ENCODE measurements at regions not wholly inside any gene's neighbourhood (a gene's known extent, or its start where the extent isn't known, plus 50 kb on each side); places are given as distances from the start of the nearest gene placed in this dataset.

DNA sequence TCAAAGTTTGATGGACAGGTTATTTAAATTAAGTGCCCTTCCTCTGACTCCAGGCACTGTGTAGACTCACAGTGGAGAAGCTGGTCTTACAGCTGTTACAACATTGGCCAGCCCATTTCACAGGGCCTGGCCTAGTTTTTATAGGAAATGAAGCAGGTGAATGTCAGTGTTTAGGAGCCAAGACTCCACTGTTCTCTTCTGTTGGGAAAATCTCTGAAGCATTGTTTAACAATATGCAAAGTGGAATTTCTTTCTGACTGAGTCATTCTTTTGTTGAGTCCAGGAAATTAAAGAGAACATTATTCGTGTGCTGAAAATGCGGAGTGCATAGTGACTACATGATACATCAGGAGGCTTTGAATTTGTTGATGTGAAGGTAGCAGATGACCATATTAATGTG, 64.7 kb downstream of the ARRDC4 start:
- Mint-ChIP-seq H3K4me3 (no peak overlapping the region), H3K36me3 (no peaks in the 10 kb centered on the region), H3K9me3 (peaks cover 4% of the 10 kb centered on the region), H3K4me1 (no peaks in the 10 kb centered on the region), H3K27me3 (peaks cover 10% of the 10 kb centered on the region), H3K27ac (no peak overlapping the region)

- no peaks in the 10 kb centered on the region for H3K9me3 Mint-ChIP-seq
- H3K4me1 Mint-ChIP-seq: no peaks in the 10 kb centered on the region
- no peak overlapping the region for H3K27ac Mint-ChIP-seq
- H3K27me3 Mint-ChIP-seq: peaks cover 6% of the 10 kb centered on the region
- no peaks in the 10 kb centered on the region for H3K36me3 Mint-ChIP-seq
- H3K4me3 Mint-ChIP-seq: no peak overlapping the region
Measured at GRCh38 chr15:98034731-98035130, 74.2 kb downstream of the ARRDC4 start.

GRCh38 chr15:98035134-98035533, 74.6 kb downstream of the ARRDC4 start:
- Mint-ChIP-seq H3K27me3 (peaks cover 6% of the 10 kb centered on the region), H3K4me3 (no peak overlapping the region), H3K27ac (no peak overlapping the region), H3K9me3 (no peaks in the 10 kb centered on the region), H3K36me3 (no peaks in the 10 kb centered on the region), H3K4me1 (no peaks in the 10 kb centered on the region)

DNA sequence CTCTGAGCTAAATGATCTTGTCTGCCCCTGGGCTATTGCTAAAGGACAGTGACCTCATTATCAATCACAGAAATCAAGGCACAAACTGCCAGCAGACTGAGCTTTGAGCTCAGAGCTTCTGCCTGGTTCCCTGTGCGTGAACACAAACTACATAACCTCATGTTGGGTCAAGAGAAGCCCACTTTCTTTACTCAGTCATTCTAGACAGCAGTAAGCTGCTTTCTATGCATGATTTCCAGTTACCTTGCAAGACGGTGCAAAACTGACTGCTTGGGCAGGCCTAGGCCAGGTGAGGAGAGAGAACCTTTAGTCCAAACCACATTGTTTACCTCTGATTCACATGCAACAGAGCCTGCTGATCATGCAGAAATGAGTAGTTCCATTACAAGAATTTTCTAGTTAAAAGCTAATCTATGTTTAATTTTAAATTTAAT, 75.1 kb downstream of the ARRDC4 start:
- Mint-ChIP-seq H3K9me3 (no peaks in the 10 kb centered on the region), H3K4me1 (no peaks in the 10 kb centered on the region), H3K36me3 (no peaks in the 10 kb centered on the region), H3K27ac (no peak overlapping the region), H3K27me3 (peaks cover 6% of the 10 kb centered on the region), H3K4me3 (no peak overlapping the region)

DNA sequence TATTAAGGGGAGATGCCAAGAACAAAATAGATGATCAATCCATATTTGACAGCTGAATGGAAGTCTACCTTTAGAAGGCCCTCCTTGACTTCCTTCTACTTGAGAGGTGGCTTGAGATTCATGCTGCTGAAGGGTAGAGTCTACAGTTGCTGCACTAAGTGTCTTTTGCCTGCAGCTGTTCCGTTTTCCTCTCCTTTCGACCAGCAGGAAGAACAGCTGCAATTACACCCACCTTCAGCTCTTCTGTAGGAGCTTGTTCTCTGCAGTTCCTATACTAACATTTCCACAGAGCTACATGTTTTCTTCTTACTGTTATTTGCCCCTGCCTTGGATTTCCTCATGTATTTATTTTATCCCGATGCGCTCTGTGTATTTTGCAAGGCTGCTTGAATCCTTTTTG, 79.1 kb downstream of the ARRDC4 start:
- Mint-ChIP-seq H3K27ac (no peak overlapping the region), H3K4me3 (no peak overlapping the region), H3K4me1 (no peaks in the 10 kb centered on the region), H3K27me3 (peaks cover 2% of the 10 kb centered on the region), H3K36me3 (no peaks in the 10 kb centered on the region), H3K9me3 (no peaks in the 10 kb centered on the region)

DNA sequence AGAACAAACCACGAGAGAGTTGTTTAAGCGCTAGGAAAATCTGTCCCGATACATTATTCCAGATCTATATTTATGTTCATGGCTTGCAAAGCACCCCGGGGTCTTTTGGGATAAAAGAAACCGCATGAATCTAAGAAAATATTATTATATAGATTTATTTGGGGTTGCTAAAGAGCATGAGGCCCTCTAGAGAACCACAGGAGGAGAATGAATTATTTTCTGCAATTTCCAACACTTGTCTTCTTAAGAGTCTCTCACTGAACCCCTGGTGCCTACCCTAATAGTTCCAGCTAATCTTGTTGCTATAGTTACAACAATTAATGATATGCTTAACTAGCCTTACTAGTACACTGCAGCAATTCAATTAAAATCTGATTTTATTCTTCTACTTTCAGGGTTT, 79.6 kb downstream of the ARRDC4 start:
- Mint-ChIP-seq H3K27me3 (peaks cover 2% of the 10 kb centered on the region), H3K4me3 (no peak overlapping the region), H3K36me3 (no peaks in the 10 kb centered on the region)

DNA sequence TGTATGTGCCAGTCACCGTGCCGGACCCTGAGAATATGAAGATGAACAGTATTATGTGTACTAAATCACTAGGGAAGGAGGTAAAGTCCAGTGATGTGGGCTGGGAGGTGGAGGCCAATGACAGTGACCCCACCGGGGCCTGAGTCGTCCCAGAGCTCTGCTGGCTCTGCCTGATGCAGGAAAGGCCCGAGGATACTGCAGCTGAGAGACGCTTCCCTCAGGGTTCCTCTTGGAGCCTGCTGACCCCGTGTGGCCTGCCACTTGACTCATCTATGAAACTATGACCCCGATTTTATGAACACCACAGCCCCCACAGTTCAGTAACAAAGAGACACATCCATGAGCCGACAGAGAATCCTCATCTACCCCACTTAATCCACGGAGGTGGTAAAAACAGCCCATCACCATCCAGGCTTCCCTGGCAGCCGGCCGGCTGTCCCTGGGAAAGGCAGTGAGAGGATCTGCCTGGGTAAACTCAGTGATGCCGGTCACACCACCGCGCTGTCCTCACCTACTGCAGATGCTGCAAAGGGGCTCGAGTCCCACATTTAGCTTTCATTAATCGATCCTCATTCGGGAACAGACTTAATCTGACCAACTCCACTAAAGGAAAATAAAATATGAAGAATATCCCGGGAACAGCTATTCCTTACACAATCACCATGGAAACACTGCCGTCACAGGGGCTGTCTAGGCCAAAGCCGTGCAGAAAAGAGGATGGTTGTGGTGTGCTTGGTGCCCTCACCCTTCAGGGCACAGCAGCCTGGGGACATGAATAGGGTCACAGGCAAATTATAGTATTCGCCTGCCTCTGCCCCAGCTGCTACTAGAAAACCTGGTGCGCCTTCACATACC, 82.9 kb downstream of the ARRDC4 start:
- no peak overlapping the region for H3K27ac Mint-ChIP-seq
- H3K9me3 Mint-ChIP-seq: no peaks in the 10 kb centered on the region
- H3K4me3 Mint-ChIP-seq: no peak overlapping the region
- no peaks in the 10 kb centered on the region for H3K4me1 Mint-ChIP-seq
- H3K36me3 Mint-ChIP-seq: no peaks in the 10 kb centered on the region
- H3K27me3 Mint-ChIP-seq: no peaks in the 10 kb centered on the region

More for the DNA sequence above, 79.6 kb downstream of the ARRDC4 start:
- H3K9me3 Mint-ChIP-seq: no peaks in the 10 kb centered on the region
- H3K27ac Mint-ChIP-seq: no peak overlapping the region
- H3K4me1 Mint-ChIP-seq: no peaks in the 10 kb centered on the region

- Mint-ChIP-seq H3K4me1 (no peaks in the 10 kb centered on the region), H3K9me3 (peaks cover 7% of the 10 kb centered on the region), H3K4me3 (no peak overlapping the region), H3K27me3 (peaks cover 3% of the 10 kb centered on the region), H3K27ac (no peak overlapping the region), H3K36me3 (no peaks in the 10 kb centered on the region)
Measured at GRCh38 chr15:98051734-98052133, 91.2 kb downstream of the ARRDC4 start.

DNA sequence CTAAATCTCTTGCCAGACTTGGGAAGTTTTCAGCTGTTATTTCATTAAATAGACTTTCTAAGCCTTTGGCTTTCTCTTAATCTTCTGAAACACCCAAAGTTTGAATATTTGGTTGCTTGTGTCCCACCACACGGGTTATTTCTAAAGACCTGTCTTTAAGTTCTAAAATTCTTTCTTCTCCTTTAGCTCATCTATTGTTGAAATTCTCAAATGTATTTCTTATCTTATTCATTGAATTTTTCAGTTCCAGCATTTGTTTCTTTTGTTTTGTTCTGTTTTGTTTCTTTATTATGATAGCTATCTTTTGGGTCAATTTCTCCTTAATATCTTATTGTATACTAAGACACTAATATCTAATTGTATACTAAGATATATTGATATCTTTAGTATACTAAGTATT, 97.0 kb downstream of the ARRDC4 start:
- Mint-ChIP-seq H3K27me3 (peaks cover 4% of the 10 kb centered on the region), H3K4me3 (no peak overlapping the region), H3K36me3 (peaks cover 2% of the 10 kb centered on the region), H3K4me1 (no peaks in the 10 kb centered on the region), H3K27ac (no peak overlapping the region), H3K9me3 (peaks cover 26% of the 10 kb centered on the region)

- Mint-ChIP-seq H3K9me3 (peaks cover 19% of the 10 kb centered on the region), H3K27ac (no peak overlapping the region), H3K4me3 (no peak overlapping the region), H3K36me3 (peaks cover 2% of the 10 kb centered on the region), H3K27me3 (peaks cover 15% of the 10 kb centered on the region), H3K4me1 (no peaks in the 10 kb centered on the region)
Measured at GRCh38 chr15:98062869-98063268, 102.4 kb downstream of the ARRDC4 start.

GRCh38 chr15:98063315-98063714, 102.8 kb downstream of the ARRDC4 start:
- peaks cover 2% of the 10 kb centered on the region for H3K36me3 Mint-ChIP-seq
- H3K4me3 Mint-ChIP-seq: no peak overlapping the region
- H3K27me3 Mint-ChIP-seq: peaks cover 15% of the 10 kb centered on the region
- H3K4me1 Mint-ChIP-seq: no peaks in the 10 kb centered on the region
- peaks cover 18% of the 10 kb centered on the region for H3K9me3 Mint-ChIP-seq
- H3K27ac Mint-ChIP-seq: no peak overlapping the region

- Mint-ChIP-seq H3K4me1 (no peaks in the 10 kb centered on the region), H3K4me3 (no peak overlapping the region), H3K27me3 (peaks cover 15% of the 10 kb centered on the region), H3K9me3 (peaks cover 13% of the 10 kb centered on the region), H3K27ac (no peak overlapping the region), H3K36me3 (peaks cover 2% of the 10 kb centered on the region)
Measured at GRCh38 chr15:98063871-98064270, 103.4 kb downstream of the ARRDC4 start.

GRCh38 chr15:98067339-98067738, 106.8 kb downstream of the ARRDC4 start:
- no peak overlapping the region for H3K4me3 Mint-ChIP-seq
- H3K36me3 Mint-ChIP-seq: no peaks in the 10 kb centered on the region
- no peak overlapping the region for H3K27ac Mint-ChIP-seq

DNA sequence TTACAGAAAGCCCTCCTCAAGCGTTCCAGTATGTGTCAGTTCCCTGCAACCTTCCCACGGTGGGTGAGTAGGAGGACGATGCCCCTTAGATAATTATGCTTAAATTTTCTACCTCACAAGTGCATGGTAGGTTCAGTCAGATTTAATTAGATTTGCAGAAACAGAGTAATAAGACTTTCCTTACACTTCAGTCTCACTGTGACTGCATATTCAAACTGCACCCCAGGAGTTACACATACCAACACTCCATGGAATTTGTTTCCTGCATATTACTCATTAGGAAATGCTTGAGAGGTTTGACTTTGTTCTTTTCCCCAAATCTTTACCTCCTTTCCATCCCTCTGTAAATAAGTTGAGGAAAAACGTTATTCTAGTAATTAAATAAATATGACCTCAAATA, 108.8 kb downstream of the ARRDC4 start:
- H3K27me3 Mint-ChIP-seq: peaks cover 6% of the 10 kb centered on the region
- no peaks in the 10 kb centered on the region for H3K36me3 Mint-ChIP-seq

More at GRCh38 chr15:98067339-98067738, 106.8 kb downstream of the ARRDC4 start:
- Mint-ChIP-seq H3K9me3 (no peaks in the 10 kb centered on the region), H3K4me1 (no peaks in the 10 kb centered on the region), H3K27me3 (peaks cover 15% of the 10 kb centered on the region)

DNA sequence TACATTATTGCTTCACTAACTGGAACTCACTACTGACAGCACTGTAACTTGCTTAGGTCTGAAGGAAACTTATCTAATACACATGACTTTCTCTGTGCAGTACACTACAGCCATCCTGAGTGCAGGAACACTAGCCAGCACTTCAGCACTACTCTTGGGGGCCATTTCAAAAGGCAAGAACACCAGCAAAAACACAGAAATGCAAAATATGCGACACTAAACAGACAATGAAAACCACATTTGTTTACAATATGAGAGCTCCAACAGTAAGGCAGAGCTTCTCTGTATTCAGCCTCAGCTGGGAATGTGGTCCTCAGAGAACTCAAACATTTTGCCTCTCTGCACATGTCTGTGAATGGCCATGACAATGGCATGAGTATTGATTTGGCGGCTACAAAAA, 109.6 kb downstream of the ARRDC4 start:
- Mint-ChIP-seq H3K36me3 (no peaks in the 10 kb centered on the region), H3K27ac (no peak overlapping the region), H3K4me3 (no peak overlapping the region), H3K4me1 (no peaks in the 10 kb centered on the region), H3K27me3 (peaks cover 4% of the 10 kb centered on the region), H3K9me3 (no peaks in the 10 kb centered on the region)

More for the DNA sequence above, 108.8 kb downstream of the ARRDC4 start:
- no peaks in the 10 kb centered on the region for H3K4me1 Mint-ChIP-seq
- no peaks in the 10 kb centered on the region for H3K9me3 Mint-ChIP-seq
- H3K27ac Mint-ChIP-seq: no peak overlapping the region
- no peak overlapping the region for H3K4me3 Mint-ChIP-seq

DNA sequence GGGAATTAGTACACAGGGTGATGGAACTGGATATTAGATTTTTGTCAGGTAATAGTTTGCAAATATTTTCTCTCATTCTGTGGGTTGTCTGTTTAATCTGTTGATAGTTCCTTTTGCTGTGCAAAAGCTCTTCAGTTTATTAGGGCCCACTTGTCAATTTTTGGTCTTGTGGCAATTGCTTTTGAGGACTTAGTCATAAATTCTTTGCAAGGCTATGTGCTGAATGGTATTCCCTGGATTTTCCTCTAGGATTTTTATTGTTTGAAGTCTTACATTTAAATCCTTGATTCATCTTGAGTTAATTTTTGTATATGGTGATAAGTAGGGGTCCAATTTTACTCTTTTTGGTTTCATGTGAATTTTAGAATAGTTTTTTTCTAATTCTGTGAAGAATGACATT, 111.3 kb downstream of the ARRDC4 start:
- no peaks in the 10 kb centered on the region for H3K27me3 Mint-ChIP-seq
- no peaks in the 10 kb centered on the region for H3K36me3 Mint-ChIP-seq
- no peak overlapping the region for H3K4me3 Mint-ChIP-seq
- H3K27ac Mint-ChIP-seq: no peak overlapping the region
- no peaks in the 10 kb centered on the region for H3K4me1 Mint-ChIP-seq
- no peaks in the 10 kb centered on the region for H3K9me3 Mint-ChIP-seq

DNA sequence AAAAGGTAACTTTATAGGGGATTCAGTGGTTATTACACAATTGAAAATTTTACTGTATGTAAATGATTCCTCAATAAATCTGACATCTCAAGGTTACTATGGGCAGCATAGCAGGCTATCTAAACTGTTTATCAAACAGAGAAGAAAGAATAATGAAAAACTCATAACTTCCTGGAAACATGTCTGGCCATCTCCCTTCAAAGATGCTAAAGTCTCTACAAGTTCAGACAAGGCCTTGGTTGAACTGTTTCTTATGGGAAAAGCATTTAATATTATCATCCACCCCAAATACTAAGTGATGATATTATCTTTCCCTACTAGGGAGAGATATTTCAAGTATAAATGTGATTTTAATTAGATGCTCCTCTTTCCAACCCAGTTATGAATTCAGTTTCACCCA, 114.9 kb downstream of the ARRDC4 start:
- H3K36me3 Mint-ChIP-seq: no peaks in the 10 kb centered on the region
- no peaks in the 10 kb centered on the region for H3K9me3 Mint-ChIP-seq
- H3K27ac Mint-ChIP-seq: no peak overlapping the region
- H3K27me3 Mint-ChIP-seq: no peaks in the 10 kb centered on the region
- no peaks in the 10 kb centered on the region for H3K4me1 Mint-ChIP-seq
- no peak overlapping the region for H3K4me3 Mint-ChIP-seq
